Lower leg skin (tissue), 3 donors: ENCODE measurements at regions not wholly inside any gene's neighbourhood (a gene's known extent, or its start where the extent isn't known, plus 50 kb on each side); places are given as distances from the start of the nearest gene placed in this dataset.

Source experiments
- POLR2A ChIP-seq, 2 donors: fragments of 450-650 bp; IDR thresholded peaks; one replicate each; pipeline ENCODE4 v1.6.1; 2016 to 2017; ENCODE audit warnings: antibody characterized with exemption in 2 of 2, mild to moderate bottlenecking in 1 of 2, moderate library complexity in 1 of 2
- TF ChIP-seq, protein P1 (sequence below), 3 donors: fragments of 450-650 bp; IDR thresholded peaks; one replicate each; pipeline ENCODE4 v1.5.1; 2016; ENCODE audit warnings: antibody characterized with exemption in 3 of 3, mild to moderate bottlenecking in 3 of 3, moderate library complexity in 2 of 3

DNA sequence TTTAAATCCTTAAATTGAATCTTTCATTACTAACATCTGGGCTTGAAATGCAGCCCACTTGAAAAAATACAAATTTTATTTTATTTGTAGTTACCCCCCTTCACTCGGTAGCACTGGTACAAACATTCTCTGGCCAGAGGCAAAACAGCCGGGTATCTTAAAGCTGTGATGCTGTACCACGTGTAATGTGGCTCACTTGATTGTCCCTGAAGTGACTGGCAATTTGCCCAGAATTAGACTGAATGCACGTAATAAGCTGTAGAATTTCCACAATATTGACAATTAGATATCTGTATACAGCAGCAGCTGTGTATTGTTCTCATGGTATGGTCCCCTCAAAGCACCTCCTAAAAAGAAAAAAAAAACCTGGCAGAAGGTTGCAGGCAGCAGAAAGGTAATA is 192.8 kb upstream of the TBC1D5 start:
- TF ChIP-seq, protein P1, sequence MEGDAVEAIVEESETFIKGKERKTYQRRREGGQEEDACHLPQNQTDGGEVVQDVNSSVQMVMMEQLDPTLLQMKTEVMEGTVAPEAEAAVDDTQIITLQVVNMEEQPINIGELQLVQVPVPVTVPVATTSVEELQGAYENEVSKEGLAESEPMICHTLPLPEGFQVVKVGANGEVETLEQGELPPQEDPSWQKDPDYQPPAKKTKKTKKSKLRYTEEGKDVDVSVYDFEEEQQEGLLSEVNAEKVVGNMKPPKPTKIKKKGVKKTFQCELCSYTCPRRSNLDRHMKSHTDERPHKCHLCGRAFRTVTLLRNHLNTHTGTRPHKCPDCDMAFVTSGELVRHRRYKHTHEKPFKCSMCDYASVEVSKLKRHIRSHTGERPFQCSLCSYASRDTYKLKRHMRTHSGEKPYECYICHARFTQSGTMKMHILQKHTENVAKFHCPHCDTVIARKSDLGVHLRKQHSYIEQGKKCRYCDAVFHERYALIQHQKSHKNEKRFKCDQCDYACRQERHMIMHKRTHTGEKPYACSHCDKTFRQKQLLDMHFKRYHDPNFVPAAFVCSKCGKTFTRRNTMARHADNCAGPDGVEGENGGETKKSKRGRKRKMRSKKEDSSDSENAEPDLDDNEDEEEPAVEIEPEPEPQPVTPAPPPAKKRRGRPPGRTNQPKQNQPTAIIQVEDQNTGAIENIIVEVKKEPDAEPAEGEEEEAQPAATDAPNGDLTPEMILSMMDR (IDR thresholded peaks at IDR 0.05) = no peak
- no peak for TF ChIP-seq POLR2A (IDR thresholded peaks at IDR 0.05)
